K562 (cell line): ENCODE measurements at regions not wholly inside any gene's neighbourhood (a gene's known extent, or its start where the extent isn't known, plus 50 kb on each side); places are given as distances from the start of the nearest gene placed in this dataset.

Experiments used
- ATAC-seq: fragments of 200-7000 bp; cut with Tn5 transposase; 3 replicates; pipeline ENCODE4 v1.9.1; 2020; ENCODE audit warnings: moderate library complexity
- BruUV-seq: library from RNA; stranded (reverse); fragments of 400-500 nt; replicated peaks from 2 replicates; lab custom pipeline; 2021; lab: Mats Ljungman, UMichigan
- CTCF ChIA-PET: fragments of 300-600 bp; formaldehyde crosslinking; extraction: SDS; loops from one replicate; lab custom pipeline; 2021; ENCODE audit warnings: low intra/inter-chr PET ratio; lab: Yijun Ruan, JAX
- POLR2A ChIA-PET: fragments of 300-600, 350-650 bp; sonication (Branson Sonifier 250); formaldehyde crosslinking; extraction: SDS; loops from one replicate; lab custom pipeline; 2021; ENCODE audit warnings: antibody characterized with exemption, inconsistent platforms; lab: Yijun Ruan, JAX
- DNase-seq, 4 experiments: peaks; one replicate each; pipeline versions ENCODE4 v3.0.0 to v3.0.0-alpha.2; 2011 to 2018; ENCODE audit warnings: low spot score in 3 of 4, mixed read lengths in 3 of 4; ENCODE audit errors: extremely low read depth in 1 of 4
- FAIRE-seq: peaks from 2 replicates; lab custom pipeline; 2011; peaks lifted over from hg19 to GRCh38; lab: Jason Lieb, UNC
- H2AFZ ChIP-seq: 2 replicates; pipeline ENCODE4 v1.6.0; 2011; ENCODE audit warnings: low read depth, low read length, control low read depth, inconsistent platforms
- H3K27ac ChIP-seq: fragments of 200-600 bp; 3 replicates; pipeline ENCODE4 v1.8.0; 2011; ENCODE audit warnings: low read depth, mild to moderate bottlenecking, control low read depth, inconsistent platforms, low read length, moderate library complexity, mixed read lengths; ENCODE audit errors: extremely low read depth
- H3K27me3 ChIP-seq, 2 experiments: fragments of 300-600 bp in 1 of 2; 2 replicates in 1 of 2; 3 replicates in 1 of 2; pipeline versions ENCODE4 v1.6.0 to v1.8.0; 2011; ENCODE audit warnings: inconsistent platforms in 2 of 2, low read length in 2 of 2, mild to moderate bottlenecking in 1 of 2, mixed read lengths in 1 of 2, moderate library complexity in 1 of 2; ENCODE audit not compliant: control insufficient read depth in 2 of 2, insufficient read depth in 2 of 2
- H3K36me3 ChIP-seq: fragments of 300-600 bp; 3 replicates; pipeline ENCODE4 v1.8.0; 2011; ENCODE audit warnings: mild to moderate bottlenecking, low read length, inconsistent platforms; ENCODE audit not compliant: control insufficient read depth, insufficient read depth
- H3K4me1 ChIP-seq, 2 experiments: fragments of 200-600 bp in 1 of 2; replicated peaks in 1 of 2; 2 replicates in 1 of 2; 3 replicates in 1 of 2; pipeline versions ENCODE4 v1.5.1 to v1.8.0; 2011; ENCODE audit warnings: inconsistent platforms in 2 of 2, low read length in 2 of 2, mild to moderate bottlenecking in 1 of 2, mixed read lengths in 1 of 2, moderate library complexity in 1 of 2; ENCODE audit not compliant: control insufficient read depth in 2 of 2, insufficient read depth in 2 of 2
- H3K4me2 ChIP-seq: 2 replicates; pipeline ENCODE4 v1.6.1; 2011; ENCODE audit warnings: low read length, control low read depth, inconsistent platforms, mixed read lengths; ENCODE audit not compliant: insufficient read depth
- H3K4me3 ChIP-seq: fragments of 200-600 bp; sonication (generic), shearing (Covaris generic); 2 replicates; pipeline ENCODE4 v1.5.1; 2016; ENCODE audit warnings: control low read depth, inconsistent platforms
- H3K79me2 ChIP-seq: fragments of 200-600 bp; 3 replicates; pipeline ENCODE4 v1.8.0; 2011; ENCODE audit warnings: low read length, inconsistent platforms; ENCODE audit not compliant: control insufficient read depth, insufficient read depth
- H3K9ac ChIP-seq, 2 experiments: 2 replicates each; pipeline versions ENCODE4 v1.6.0 to v1.6.1; 2011; ENCODE audit warnings: low read depth in 2 of 2, low read length in 2 of 2, control low read depth in 1 of 2, inconsistent platforms in 1 of 2, mild to moderate bottlenecking in 1 of 2, mixed read lengths in 1 of 2; ENCODE audit not compliant: insufficient read depth in 1 of 2
- H3K9me1 ChIP-seq: one replicate; pipeline ENCODE4 v1.6.0; 2011; ENCODE audit warnings: inconsistent platforms, mild to moderate bottlenecking, low read length, moderate library complexity; ENCODE audit not compliant: control insufficient read depth, insufficient read depth
- H3K9me3 ChIP-seq: replicated peaks from 2 replicates; pipeline ENCODE4 v1.5.1; 2011; ENCODE audit warnings: low read depth, low read length, inconsistent platforms; ENCODE audit not compliant: control insufficient read depth, insufficient read depth
- H4K20me1 ChIP-seq: replicated peaks from 2 replicates; pipeline ENCODE4 v1.6.1; 2011; ENCODE audit warnings: low read length, inconsistent platforms, mixed read lengths; ENCODE audit not compliant: control insufficient read depth, insufficient read depth
- CC2D1A ChIP-seq: fragments of 450-650 bp; IDR thresholded peaks from 2 replicates; pipeline ENCODE4 v1.6.1; 2017; ENCODE audit warnings: mild to moderate bottlenecking
- FOXP4 ChIP-seq: sonication (generic); formaldehyde crosslinking; IDR thresholded peaks from 2 replicates; pipeline ENCODE4 v1.8.0; 2022; ENCODE audit warnings: mild to moderate bottlenecking, missing genetic modification reagents, borderline replicate concordance
- GTF2A2 ChIP-seq: IDR thresholded peaks from 2 replicates; pipeline ENCODE4 v1.6.1; 2016; ENCODE audit warnings: mild to moderate bottlenecking, missing genetic modification characterization, missing compliant biosample characterization
- NEUROD1 ChIP-seq: fragments of 150-350 bp; IDR thresholded peaks from 2 replicates; pipeline ENCODE4 v1.6.1; 2014; ENCODE audit warnings: borderline replicate concordance, low read length, low read depth; ENCODE audit not compliant: partially characterized antibody
- SP2 ChIP-seq: IDR thresholded peaks from 2 replicates; pipeline ENCODE4 v1.6.1; 2011; ENCODE audit warnings: mild to moderate bottlenecking, low read depth, low read length, moderate library complexity; ENCODE audit not compliant: poor library complexity, severe bottlenecking; ENCODE audit errors: extremely low read depth
- ZNF143 ChIP-seq: sonication (generic); formaldehyde crosslinking; IDR thresholded peaks from 2 replicates; pipeline ENCODE4 v1.9.0; 2022; ENCODE audit warnings: mild to moderate bottlenecking, missing genetic modification reagents
- ZNF274 ChIP-seq: IDR thresholded peaks from 2 replicates; pipeline ENCODE4 v1.6.1; 2011; ENCODE audit warnings: low read depth, mild to moderate bottlenecking, low read length, moderate library complexity, borderline replicate concordance
- ZNF76 ChIP-seq: fragments of 250-450 bp; sonication (Bioruptor Pico); IDR thresholded peaks from 2 replicates; pipeline ENCODE4 v1.4.0; 2020; ENCODE audit warnings: mild to moderate bottlenecking, moderate library complexity, borderline replicate concordance
- WGBS: fragments of 100-300 bp; shearing (Covaris generic); methylation state at CpG from one replicate; pipeline ENCODE4 v1.1.6; 2016; ENCODE audit warnings: low coverage, mixed read lengths; ENCODE audit not compliant: insufficient coverage; ENCODE audit errors: missing lambda C conversion rate; 5-methylcytosine and 5-hydroxymethylcytosine counted together
- in situ Hi-C: fragments of 300-500 bp; cut with MboI; formaldehyde crosslinking; loops from 4 replicates; pipeline ENCODE4 v1.15.0; 2018; ENCODE audit warnings: inconsistent platforms, mixed read lengths
- intact Hi-C: fragments of 100-400 bp; cut with micrococcal nuclease; formaldehyde crosslinking; loops from 2 replicates; pipeline ENCODE4 v1.14.2; 2022

- TF ChIP-seq ZNF143 (no peak), ZNF274 (no peak), FOXP4 (no peak), CC2D1A (peak; percentile 99)
- TF ChIP-seq, all 486 proteins: peak for 102
These were observed 126.9 kb downstream of the MRM1 start (continued) for GRCh38 chr17:36728030-36728991.

GRCh38 chr17:36730095-36730808, 128.9 kb downstream of the MRM1 start:
- H3K27ac ChIP-seq: no peak overlapping the region
- WGBS: 69% methylated on average over 9 of the region's 9 CpGs
- H3K27me3 ChIP-seq: peaks cover 0 to 10% of the 10 kb centered on the region in 2 experiments; a peak in 1 of 5 replicates
- H4K20me1 ChIP-seq: no peaks in the 10 kb centered on the region; the same call in 1 of the 2 replicates
- no peak overlapping the region for H3K4me2 ChIP-seq
- CTCF ChIA-PET: no interaction called here
- no peak for TF ChIP-seq GTF2A2 (tag)
- TF ChIP-seq SP2: no peak
- TF ChIP-seq ZNF76 (CRISPR knock-in tag): no peak
- TF ChIP-seq NEUROD1: no peak
- in situ Hi-C loops (no loop called here), intact Hi-C loops (no loop called here)
- H3K4me1 ChIP-seq: peaks cover 41 to 45% of the 10 kb centered on the region in 2 experiments
- no peak overlapping the region for H3K4me3 ChIP-seq
- no peak overlapping the region for H2AFZ ChIP-seq
- BruUV-seq: no TSS peak
- POLR2A ChIA-PET: no interaction called here
- no peaks in the 10 kb centered on the region for H3K79me2 ChIP-seq
- no peak for DNase-seq
- H3K9me1 ChIP-seq: no peaks in the 10 kb centered on the region
- H3K9me3 ChIP-seq: no peaks in the 10 kb centered on the region
- no peak for ATAC-seq
- no peak for FAIRE-seq
- H3K36me3 ChIP-seq: no peaks in the 10 kb centered on the region
- H3K9ac ChIP-seq: peak overlapping the region in 1 of 2 experiments; percentile 69; a peak in 1 of 4 replicates
